RWPE2 (cell line): ENCODE measurements at regions not wholly inside any gene's neighbourhood (a gene's known extent, or its start where the extent isn't known, plus 50 kb on each side); places are given as distances from the start of the nearest gene placed in this dataset.

ENCODE experiments used
- ATAC-seq: fragments of 200-7000 bp; cut with Tn5 transposase; 3 replicates; pipeline ENCODE4 v1.9.1; 2021; ENCODE audit warnings: low read depth
- DNase-seq: peaks from one replicate; pipeline ENCODE4 v3.0.0-alpha.2; 2020; ENCODE audit warnings: low spot score
- H3K27ac ChIP-seq: fragments of 450-650 bp; 2 replicates; pipeline ENCODE4 v1.5.1; 2017; ENCODE audit warnings: mild to moderate bottlenecking; ENCODE audit not compliant: poor library complexity, severe bottlenecking
- H3K27me3 ChIP-seq: fragments of 250-450 bp; sonication (Bioruptor Pico); 2 replicates; pipeline ENCODE4 v1.5.1; 2021; ENCODE audit warnings: mild to moderate bottlenecking, moderate library complexity; ENCODE audit not compliant: insufficient read depth, poor library complexity, severe bottlenecking
- H3K36me3 ChIP-seq: fragments of 250-450 bp; sonication (Bioruptor Pico); 2 replicates; pipeline ENCODE4 v1.5.1; 2020; ENCODE audit warnings: low read depth, mild to moderate bottlenecking, moderate library complexity
- H3K4me1 ChIP-seq: fragments of 250-450 bp; sonication (Bioruptor Pico); 2 replicates; pipeline ENCODE4 v1.5.1; 2021; ENCODE audit warnings: mild to moderate bottlenecking, moderate library complexity; ENCODE audit not compliant: insufficient read depth, poor library complexity, severe bottlenecking
- H3K4me3 ChIP-seq: fragments of 250-450 bp; sonication (Bioruptor Pico); 2 replicates; pipeline ENCODE4 v1.5.1; 2021; ENCODE audit warnings: mild to moderate bottlenecking, moderate library complexity; ENCODE audit not compliant: severe bottlenecking
- H3K9me3 ChIP-seq: fragments of 250-450 bp; sonication (Bioruptor Pico); 2 replicates; pipeline ENCODE4 v1.5.1; 2021; ENCODE audit warnings: mild to moderate bottlenecking, moderate library complexity; ENCODE audit not compliant: severe bottlenecking
- TF ChIP-seq, protein P1 (sequence below): fragments of 450-650 bp; IDR thresholded peaks from one replicate; pipeline ENCODE4 v1.5.1; 2017; ENCODE audit warnings: mild to moderate bottlenecking, moderate library complexity; ENCODE audit not compliant: poor library complexity, severe bottlenecking

DNA sequence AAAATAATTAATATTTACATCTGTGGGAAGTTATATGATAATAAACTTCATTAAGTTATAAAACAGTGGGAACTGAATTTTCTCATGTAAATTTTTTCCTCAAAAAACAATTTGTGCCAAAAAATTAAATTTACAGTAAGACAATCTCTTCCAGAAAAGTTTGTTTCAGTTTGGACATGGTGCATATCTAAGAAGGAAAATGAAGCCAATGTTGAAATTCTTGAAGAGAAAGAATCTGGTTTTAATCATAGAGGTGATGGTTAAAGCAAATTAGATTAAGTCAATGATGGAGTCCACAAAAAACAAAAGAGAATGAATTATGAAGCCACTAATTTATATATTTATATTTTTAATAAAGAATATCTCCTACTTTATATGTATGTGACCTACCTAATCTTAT, 457.2 kb upstream of the SLITRK1 start:
- Histone ChIP-seq H3K4me3 (no peak overlapping the region), H3K4me1 (no peaks in the 10 kb centered on the region), H3K27me3 (no peaks in the 10 kb centered on the region), H3K9me3 (no peaks in the 10 kb centered on the region), H3K27ac (no peak overlapping the region), H3K36me3 (no peaks in the 10 kb centered on the region)
- ATAC-seq (no peak), DNase-seq (no peak)
- TF ChIP-seq, protein P1, sequence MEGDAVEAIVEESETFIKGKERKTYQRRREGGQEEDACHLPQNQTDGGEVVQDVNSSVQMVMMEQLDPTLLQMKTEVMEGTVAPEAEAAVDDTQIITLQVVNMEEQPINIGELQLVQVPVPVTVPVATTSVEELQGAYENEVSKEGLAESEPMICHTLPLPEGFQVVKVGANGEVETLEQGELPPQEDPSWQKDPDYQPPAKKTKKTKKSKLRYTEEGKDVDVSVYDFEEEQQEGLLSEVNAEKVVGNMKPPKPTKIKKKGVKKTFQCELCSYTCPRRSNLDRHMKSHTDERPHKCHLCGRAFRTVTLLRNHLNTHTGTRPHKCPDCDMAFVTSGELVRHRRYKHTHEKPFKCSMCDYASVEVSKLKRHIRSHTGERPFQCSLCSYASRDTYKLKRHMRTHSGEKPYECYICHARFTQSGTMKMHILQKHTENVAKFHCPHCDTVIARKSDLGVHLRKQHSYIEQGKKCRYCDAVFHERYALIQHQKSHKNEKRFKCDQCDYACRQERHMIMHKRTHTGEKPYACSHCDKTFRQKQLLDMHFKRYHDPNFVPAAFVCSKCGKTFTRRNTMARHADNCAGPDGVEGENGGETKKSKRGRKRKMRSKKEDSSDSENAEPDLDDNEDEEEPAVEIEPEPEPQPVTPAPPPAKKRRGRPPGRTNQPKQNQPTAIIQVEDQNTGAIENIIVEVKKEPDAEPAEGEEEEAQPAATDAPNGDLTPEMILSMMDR: no peak

DNA sequence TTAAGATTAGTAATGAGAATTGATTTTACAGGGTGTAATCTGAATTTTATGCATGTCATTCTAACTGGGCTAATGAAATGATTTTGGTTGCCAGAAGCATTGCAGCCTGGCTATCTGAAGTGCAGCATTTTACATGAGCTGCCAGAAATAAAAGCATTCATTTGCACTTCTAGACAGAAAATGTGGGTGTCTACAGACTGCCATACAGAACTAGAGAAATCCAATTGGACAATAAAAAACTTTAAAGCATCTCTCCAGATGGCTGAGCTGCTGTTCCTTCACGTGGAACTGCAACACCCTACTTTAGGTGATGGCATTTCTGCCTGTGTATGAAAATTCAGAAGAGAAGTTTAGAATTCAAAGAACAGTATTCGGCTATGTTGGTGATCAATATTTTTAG, 450.1 kb upstream of the SLITRK1 start:
- TF ChIP-seq, protein P1: no peak

DNA sequence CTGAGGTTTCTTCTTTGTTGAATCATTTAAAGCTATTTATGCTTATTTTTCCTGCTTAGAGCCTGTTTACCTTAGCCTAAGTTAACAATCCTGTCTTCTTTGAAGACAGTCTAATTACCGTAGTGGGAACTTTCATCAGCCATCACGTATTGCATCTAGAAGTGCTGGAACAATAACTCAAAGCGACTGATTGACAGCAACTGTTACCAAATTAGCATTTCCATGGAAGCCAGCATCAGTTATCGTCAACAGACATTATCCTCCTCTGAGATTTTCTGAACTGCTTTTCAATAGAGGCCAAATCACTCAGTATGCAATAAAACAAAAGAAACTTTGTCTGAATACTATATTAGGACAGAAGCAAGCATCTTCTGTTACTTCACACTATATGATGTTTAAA, 433.3 kb upstream of the SLITRK1 start:
- TF ChIP-seq, protein P1: no peak
- H3K4me3 ChIP-seq: no peak overlapping the region
- ATAC-seq (no peak), DNase-seq (no peak)
- H3K27ac ChIP-seq: no peak overlapping the region
- H3K27me3 ChIP-seq: no peaks in the 10 kb centered on the region
- H3K36me3 ChIP-seq: no peaks in the 10 kb centered on the region
- H3K9me3 ChIP-seq: no peaks in the 10 kb centered on the region
- H3K4me1 ChIP-seq: no peaks in the 10 kb centered on the region

More for the DNA sequence above, 450.1 kb upstream of the SLITRK1 start:
- Histone ChIP-seq H3K27ac (no peak overlapping the region), H3K36me3 (no peaks in the 10 kb centered on the region), H3K4me1 (no peaks in the 10 kb centered on the region), H3K4me3 (no peak overlapping the region), H3K27me3 (no peaks in the 10 kb centered on the region), H3K9me3 (no peaks in the 10 kb centered on the region)
- ATAC-seq (no peak), DNase-seq (no peak)

DNA sequence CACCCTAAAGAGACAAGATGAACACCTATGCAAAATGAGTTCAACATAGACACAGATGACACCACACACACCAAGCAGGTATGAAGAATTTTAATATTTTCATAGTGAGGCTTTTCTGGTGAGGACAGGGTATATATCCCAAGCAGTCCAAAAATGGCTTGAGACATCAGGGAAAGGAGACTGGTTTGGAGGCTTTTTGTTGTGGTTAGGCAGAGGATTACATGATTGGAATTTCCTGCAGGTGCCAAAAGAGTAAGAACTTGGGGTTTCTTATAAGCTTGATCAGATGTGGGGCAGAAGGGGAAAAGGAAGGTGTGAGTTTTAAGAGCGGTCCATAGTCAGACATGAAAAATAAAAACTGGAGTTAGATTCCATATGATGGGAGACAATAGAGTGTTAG, 420.8 kb upstream of the SLITRK1 start:
- Histone ChIP-seq H3K27me3 (no peaks in the 10 kb centered on the region), H3K4me1 (no peaks in the 10 kb centered on the region), H3K36me3 (no peaks in the 10 kb centered on the region), H3K4me3 (no peak overlapping the region), H3K27ac (no peak overlapping the region), H3K9me3 (no peaks in the 10 kb centered on the region)
- DNase-seq (no peak), ATAC-seq (no peak)
- TF ChIP-seq, protein P1: no peak

DNA sequence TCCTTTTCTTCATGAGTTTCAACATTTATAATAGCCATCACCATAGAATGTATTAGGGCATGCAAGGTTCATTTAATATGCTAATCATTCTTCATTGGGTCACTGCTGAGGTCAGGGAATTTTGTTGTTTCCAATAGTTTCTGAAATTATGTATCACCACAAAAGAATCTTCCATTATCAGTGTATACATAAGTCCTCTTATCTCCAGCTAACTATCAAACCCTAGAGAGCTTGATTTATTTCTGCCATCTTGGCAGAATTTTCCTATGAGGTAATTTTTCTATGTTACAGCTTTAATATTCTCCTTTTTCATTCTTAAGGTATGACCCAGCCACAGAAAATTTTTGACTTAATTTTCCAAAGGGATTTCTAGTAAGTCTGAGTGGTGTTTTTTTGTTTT, 415.0 kb upstream of the SLITRK1 start:
- TF ChIP-seq, protein P1: no peak
- Histone ChIP-seq H3K4me3 (no peak overlapping the region), H3K4me1 (no peaks in the 10 kb centered on the region), H3K36me3 (no peaks in the 10 kb centered on the region), H3K27ac (no peak overlapping the region), H3K9me3 (no peaks in the 10 kb centered on the region), H3K27me3 (no peaks in the 10 kb centered on the region)
- ATAC-seq: no peak
- no peak for DNase-seq
